HG02981 (cell line): ENCODE measurements at regions not wholly inside any gene's neighbourhood (a gene's known extent, or its start where the extent isn't known, plus 50 kb on each side); places are given as distances from the start of the nearest gene placed in this dataset.
"Not testable (repeated sequence)": the region's sequence is repeated elsewhere in the genome, so short reads cannot be mapped to it uniquely, and the experiment has no call there.

Experiments used
- ATAC-seq: cut with Tn5 transposase; IDR thresholded peaks from one replicate; pipeline ENCODE4 v1.9.1; 2021; ENCODE audit warnings: mild to moderate bottlenecking, moderate library complexity; ENCODE audit not compliant: unreplicated experiment

DNA sequence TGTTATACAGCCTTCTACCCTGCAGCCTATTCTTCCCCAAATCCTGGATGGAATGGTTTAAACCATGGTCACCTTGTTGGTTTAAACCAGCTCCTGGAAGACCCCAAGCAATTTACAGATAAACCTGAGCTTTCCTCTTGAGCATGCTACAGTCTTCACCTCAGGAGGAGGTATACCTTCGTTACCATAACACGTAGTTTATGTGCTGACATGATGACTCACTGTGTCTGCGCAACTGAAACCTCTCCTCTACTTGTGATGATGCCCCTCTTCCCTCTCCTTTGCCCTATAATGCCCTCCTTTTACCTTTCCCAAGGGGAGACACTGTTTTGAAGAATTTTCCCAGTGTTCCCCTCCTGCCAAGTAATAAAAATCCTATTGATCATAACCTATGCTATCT is 457.3 kb upstream of the RGS18 start:
- ATAC-seq, result no peak

- no peak for ATAC-seq
These were observed 456.1 kb upstream of the RGS18 start for GRCh38 chr1:191702124-191702523.

GRCh38 chr1:191707288-191707687 is 451.0 kb upstream of the RGS18 start:
- no peak for ATAC-seq

GRCh38 chr1:191709215-191709614 is 449.0 kb upstream of the RGS18 start:
- ATAC-seq, result no peak

- ATAC-seq, result no peak
These were observed 446.3 kb upstream of the RGS18 start for GRCh38 chr1:191711961-191712360.

DNA sequence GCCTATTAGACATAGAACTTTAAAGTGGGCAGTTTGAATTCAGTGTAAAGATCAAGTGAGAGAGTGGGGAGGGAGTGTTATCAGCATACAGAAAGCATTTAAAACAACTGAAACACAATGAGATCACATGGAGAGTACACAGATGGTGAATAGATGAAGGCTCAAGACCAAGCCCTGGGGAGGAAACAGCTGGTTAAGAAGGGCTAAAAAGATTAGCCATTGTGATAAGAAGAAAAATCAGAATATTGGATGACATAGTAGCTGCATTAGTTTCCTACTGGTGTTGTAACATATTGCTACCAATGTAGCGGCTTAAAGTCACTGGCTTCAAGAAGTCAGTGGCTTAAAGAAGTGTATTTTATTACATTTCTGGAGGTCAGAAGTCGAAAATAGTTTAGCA is 443.4 kb upstream of the RGS18 start:
- ATAC-seq, result no peak

GRCh38 chr1:191729742-191730141 is 428.5 kb upstream of the RGS18 start:
- no peak for ATAC-seq

GRCh38 chr1:191731608-191732302 is 426.5 kb upstream of the RGS18 start:
- ATAC-seq, result not testable (repeated sequence)

GRCh38 chr1:191734321-191734720 is 423.9 kb upstream of the RGS18 start:
- no peak for ATAC-seq

GRCh38 chr1:191739544-191739943 is 418.7 kb upstream of the RGS18 start:
- no peak for ATAC-seq

DNA sequence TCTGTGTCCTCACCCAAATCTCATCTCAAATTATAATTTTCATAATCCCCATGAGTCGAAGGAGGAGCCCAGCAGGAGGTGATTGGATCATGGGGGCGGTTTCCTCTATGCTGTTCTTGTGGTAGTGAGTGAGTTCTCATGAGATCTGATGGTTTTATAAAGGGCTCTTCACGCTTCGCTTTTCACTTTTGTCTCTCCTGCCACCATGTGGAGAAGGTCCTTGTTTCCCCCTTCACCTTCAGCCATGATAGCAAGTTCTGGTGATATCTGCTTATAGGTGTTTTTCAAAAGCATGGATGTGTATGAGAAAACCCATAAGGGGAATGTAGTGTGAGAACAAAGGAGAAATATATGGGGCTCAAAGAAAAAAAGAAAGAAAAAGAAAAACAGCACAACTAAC is 405.9 kb upstream of the RGS18 start:
- ATAC-seq, result no peak

DNA sequence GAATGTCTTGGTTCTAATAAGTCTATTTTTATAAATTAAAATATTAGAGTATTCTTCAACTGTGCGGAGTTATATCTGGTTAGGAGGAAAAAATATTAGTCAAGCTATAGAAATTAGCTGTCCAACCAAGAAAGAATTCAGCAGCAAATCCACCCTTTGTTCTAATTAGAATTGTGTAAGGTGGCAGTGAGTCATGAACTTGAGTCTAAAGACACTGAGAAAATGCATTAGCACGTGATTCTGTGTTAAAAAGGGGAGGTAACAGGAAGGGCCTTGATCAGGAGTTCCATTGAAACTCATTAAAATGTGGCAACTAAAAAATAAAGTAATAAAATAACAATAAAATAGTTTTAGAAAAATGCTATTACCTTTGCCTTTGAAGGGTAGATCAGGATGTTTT is 398.2 kb upstream of the RGS18 start:
- ATAC-seq, result no peak

GRCh38 chr1:191788551-191788950 is 369.7 kb upstream of the RGS18 start:
- ATAC-seq, result no peak

- no peak for ATAC-seq
These were observed 360.1 kb upstream of the RGS18 start for GRCh38 chr1:191798178-191798577.

DNA sequence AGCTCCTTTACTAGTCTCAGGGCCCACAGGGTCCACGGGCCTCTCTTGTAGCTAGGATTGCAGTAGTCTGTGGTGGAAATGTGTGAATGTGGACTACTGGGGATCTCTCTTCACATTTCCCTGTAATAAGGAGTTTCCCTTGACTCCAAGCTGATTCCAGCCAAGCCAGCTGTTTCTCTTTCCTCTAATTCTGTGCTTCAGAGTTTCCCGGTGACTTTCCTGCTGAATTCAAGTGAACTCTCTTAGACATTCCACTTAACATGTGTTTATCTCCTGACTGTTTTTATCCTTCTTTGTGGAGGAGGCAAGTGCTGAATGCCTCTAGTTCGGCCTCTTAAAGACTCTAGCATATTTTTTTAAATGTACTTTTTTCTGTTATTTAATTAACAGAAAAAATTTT is 354.0 kb upstream of the RGS18 start:
- ATAC-seq, result no peak

DNA sequence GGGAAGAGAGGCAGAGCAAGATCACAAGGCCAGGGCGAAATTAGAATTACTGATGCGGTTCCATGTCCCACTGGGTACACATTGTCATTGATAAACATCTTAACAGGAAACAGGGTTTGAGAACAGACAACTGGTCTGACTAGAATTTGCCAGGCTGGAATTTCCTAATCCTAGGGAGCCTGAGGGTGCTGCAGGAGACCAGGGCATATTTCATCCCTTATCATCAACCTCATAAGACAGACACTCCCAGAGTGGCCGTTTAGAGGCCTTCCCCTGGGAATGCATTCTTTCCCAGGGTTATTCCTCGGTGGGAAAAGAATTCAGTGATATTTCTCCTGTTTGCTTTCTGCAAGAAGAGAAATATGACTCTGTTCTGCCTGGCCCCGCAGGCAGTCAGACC is 344.7 kb upstream of the RGS18 start:
- not testable (repeated sequence) for ATAC-seq

GRCh38 chr1:191818198-191818597 is 340.1 kb upstream of the RGS18 start:
- no peak for ATAC-seq

DNA sequence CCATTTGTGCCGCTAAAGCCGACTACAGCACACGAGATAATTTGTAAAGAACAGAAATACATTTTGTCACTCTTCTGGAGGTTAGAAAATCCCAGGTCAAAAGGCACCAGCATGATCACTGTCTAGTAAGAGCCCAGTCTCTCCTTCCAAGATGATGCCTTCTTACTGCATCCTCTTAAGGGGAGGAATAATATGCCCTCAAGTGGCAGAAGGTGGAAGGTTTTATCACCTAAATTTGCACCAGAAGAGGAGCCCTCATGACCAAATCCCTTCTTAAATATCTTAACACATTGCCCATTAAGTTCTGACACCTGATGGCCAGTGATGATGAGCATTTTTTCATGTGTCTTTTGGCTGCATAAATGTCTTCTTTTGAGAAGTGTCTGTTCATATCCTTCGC is 326.7 kb upstream of the RGS18 start:
- ATAC-seq, result no peak

GRCh38 chr1:191839891-191840290 is 318.4 kb upstream of the RGS18 start:
- no peak for ATAC-seq

GRCh38 chr1:191851799-191852595 is 306.3 kb upstream of the RGS18 start:
- ATAC-seq, result no peak

DNA sequence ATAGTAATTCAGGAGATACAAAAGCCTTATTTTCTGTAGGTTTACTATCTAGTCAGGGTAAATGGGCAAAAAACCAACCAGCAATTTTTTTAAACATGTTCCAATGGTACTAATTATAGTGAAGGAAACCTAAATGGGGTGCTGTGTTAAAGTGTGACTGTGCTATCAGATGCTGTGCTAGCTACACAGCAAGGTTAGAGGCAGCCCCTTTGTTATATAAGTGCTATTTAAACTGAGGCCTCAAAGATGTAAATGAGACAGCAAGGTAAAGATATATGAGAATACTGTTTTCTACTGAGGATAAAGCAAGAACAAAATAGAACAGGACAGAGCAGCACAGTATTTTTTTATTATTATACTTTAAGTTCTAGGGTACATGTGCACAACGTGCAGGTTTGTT is 305.4 kb upstream of the RGS18 start:
- ATAC-seq, result no peak

- no peak for ATAC-seq
These were observed 300.7 kb upstream of the RGS18 start for GRCh38 chr1:191857600-191857999.
